ENCODE measurements at regions not wholly inside any gene's neighbourhood (a gene's known extent, or its start where the extent isn't known, plus 50 kb on each side); places are given as distances from the start of the nearest gene placed in this dataset.
"Not testable (repeated sequence)": the region's sequence is repeated elsewhere in the genome, so short reads cannot be mapped to it uniquely, and the experiment has no call there.

- not testable (repeated sequence) for DNase-seq
Measured at GRCh38 chr2:37759989-37760388, 88.5 kb upstream of the CDC42EP3 start.

GRCh38 chr2:37760471-37760870 is 89.0 kb upstream of the CDC42EP3 start:
- no peak for DNase-seq

DNA sequence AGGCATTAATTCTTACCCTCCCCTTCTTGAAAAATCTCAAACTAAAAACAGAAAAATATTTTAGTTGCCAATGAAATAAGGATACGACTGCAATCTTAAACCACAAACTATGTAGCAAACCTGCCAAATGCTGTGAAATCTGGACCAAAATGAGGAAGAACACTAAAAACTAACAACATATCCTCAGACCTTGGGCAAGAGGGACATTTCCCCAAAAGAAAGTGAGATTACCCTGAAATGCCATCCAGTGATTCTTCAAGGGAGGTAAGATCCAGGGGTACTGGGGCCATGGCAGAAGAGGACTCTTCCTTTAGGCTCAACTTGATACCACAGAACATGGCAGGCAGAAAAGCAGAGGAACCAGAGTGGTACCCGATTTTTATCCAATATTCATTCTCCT is 90.8 kb upstream of the CDC42EP3 start:
- DNase-seq: peak; percentile 68

DNA sequence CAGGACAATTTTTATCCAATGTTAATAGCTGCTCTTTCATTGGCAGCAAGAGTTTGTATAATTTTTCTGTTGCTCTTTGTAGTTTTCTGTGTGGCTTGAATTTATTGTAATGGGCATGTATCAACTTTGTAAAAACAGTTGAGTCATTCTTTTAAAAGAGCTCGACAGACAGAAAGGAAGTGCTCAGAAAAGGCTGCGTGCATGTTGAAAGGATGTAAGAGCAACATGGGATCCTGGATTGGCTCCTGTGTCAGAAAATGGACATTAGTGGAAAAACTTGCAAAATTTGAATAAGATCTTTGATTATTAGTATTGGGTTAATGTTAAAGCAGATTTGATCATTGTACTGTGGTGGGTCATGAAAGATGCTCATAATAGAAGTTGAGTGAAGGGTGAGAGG is 93.3 kb upstream of the CDC42EP3 start:
- DNase-seq: peak; percentile 36

- DNase-seq: peak; percentile 38
Measured at GRCh38 chr2:37766106-37766505, 94.7 kb upstream of the CDC42EP3 start.

- DNase-seq: no peak
Measured at GRCh38 chr2:37767046-37767445, 95.6 kb upstream of the CDC42EP3 start.

DNA sequence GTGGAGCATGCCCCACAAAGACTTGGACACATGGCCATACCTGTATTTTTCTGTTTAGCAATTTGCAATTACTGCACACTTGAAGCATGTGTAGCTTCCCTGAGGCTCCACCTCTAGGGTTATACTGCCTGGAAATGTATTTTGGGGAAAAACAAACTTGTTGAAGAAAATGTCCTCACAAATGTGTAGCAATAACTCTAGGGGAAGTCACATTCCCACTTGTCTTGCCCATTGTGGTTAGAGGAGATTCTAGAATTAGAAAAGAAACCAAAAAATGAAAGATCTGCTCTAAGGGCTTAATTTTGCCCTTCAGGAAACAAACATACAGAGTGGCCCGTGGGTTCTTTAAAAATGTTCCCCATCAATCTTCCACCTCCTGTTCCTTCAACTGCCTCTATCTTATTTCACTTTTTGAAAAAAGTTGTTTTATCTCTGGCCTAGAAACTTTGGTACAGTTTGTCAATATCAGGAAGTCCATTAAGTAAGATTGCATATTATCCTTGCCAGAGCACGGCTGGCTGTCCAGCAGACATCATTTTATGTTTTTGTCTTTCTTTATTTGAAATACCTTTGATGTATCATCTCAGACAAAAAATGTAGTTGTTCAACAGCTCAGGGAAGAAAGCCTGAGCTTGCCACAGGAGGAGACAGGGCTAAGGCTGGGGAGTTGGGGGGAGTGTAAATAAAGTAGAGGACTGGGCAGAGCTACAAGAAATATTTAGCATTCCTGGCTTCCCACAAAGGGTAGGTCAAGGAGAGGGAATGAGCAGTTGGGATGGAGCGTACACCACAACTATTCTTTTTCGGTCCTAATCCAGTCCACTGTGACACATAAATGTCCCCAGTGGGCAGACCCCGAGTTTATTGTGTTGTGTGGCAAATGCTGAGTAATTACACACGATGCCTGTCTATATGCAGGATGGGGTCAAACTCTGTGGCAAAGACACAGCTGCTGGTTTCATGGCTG is 96.8 kb upstream of the CDC42EP3 start:
- peak; percentile 73 for DNase-seq

DNA sequence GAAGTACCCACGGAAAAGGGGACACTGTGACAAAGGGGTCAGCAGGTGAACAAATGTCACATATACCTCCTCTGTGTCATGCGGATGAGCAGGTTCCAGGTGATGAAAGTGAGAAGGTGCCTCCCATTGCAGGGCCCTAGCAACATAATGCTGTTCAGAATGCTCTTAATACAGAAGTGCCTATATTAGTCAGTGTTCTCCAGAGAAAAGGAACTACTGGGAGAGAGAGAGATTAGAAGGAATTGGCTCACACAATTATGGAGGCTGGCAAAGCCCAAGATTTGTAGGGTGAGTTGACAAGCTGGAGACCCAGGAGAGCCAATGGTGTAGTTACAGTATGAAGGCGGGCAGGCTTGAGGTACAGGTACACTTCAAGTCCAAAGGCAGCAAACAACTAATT is 98.1 kb upstream of the CDC42EP3 start:
- DNase-seq: peak; percentile 50

DNA sequence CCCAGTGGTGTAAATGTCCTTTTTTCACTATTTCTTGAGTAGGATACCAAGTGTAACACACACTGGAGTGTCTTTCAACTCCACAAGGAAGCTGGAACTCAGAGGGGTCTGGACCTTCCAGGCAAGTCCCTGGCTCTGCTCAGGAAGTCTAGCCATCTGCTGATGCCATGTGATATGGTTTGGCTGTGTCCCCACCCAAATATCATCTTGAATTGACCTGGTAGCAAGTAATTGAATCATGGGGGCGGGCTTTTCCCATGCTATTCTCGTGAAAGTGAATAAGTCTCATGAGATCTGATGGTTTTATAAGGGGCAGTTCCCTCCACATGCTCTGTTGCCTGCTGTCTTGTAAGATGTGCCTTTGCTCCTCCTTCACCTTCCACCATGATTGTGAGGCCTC is 99.4 kb upstream of the CDC42EP3 start:
- no peak for DNase-seq

GRCh38 chr2:37771600-37772088 is 100.2 kb upstream of the CDC42EP3 start:
- DNase-seq: no peak

GRCh38 chr2:37773371-37774130 is 102.1 kb upstream of the CDC42EP3 start:
- DNase-seq: no peak

DNA sequence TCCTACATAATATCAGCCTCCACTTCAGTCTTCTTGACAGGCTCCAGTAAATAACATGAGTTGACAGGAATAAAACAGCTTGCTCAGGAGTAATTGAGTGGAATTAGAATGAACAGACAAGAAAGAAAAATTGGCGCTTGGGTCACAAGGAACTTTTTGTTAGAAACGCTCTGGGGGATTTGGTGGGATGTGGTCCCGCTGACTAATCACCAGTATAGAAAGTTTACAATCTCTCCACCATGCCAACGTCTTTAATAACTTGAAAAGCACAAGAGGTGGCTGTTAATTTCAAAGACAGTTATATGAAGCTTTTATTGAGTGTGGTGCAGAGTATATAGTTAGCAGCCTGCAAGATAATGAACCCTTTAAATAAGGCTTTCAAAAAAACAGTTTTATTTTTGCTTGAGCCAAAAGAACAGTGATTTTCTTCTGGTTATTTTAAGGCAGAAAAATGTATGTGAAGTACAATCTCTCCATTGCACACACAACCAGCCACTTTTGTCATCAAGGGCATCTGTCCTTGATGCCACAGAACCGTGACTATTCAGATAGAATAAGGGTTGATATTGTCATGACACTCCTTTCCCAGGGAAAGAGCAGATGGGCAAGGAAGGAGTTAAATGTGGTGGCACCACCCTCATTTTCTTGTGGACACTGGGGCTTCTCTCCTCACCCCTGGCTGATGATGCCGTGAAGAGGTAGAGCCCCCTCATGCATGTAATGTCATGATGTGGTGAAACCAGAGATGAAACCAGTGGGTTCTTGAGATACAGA is 102.9 kb upstream of the CDC42EP3 start:
- DNase-seq: not testable (repeated sequence)

GRCh38 chr2:37774976-37775907 is 103.8 kb upstream of the CDC42EP3 start:
- DNase-seq: no peak

DNA sequence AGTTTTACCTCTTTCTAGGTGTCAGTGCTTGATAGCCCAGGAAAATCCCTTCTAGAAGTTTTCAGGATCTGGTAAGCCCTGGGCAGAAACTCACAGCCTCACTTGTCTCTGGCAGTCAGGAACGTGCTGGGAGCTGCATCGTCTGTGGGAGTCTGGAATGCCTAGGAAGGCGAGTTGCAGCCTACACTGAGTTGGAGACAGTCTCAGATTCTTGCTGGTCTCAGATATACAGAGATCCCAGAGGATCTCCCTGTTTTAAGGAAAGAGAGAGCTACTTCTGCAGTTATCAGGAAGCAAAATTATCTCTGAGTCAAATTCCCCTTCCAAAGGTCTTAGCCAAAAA is 104.4 kb upstream of the CDC42EP3 start:
- DNase-seq: no peak

- no peak for DNase-seq
Measured at GRCh38 chr2:37776487-37776886, 105.0 kb upstream of the CDC42EP3 start.

DNA sequence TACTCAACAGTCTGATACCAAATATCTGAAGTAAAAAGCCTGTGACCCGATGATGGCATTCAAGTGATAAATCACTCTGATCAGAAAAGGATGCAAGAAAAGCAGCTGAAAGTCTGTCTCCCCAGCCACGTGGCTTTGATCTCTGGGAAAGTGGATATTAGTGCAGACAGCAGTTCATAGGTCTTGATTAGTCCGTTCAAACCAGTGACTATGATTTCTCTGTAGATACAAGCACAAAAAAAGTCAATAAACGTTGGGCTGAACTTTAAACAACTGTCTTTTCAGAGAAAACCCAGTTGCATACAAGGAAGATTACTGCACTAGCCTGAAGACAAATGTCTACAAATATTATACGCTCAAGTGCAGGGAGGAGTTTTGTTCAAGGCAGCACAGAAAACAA is 107.7 kb upstream of the CDC42EP3 start:
- DNase-seq: no peak

- DNase-seq: no peak
Measured at GRCh38 chr2:37779611-37780386, 108.4 kb upstream of the CDC42EP3 start.

- no peak for DNase-seq
Measured at GRCh38 chr2:37780387-37780676, 108.9 kb upstream of the CDC42EP3 start.

- DNase-seq: no peak
Measured at GRCh38 chr2:37781028-37781427, 109.6 kb upstream of the CDC42EP3 start.

GRCh38 chr2:37782155-37782673 is 110.8 kb upstream of the CDC42EP3 start:
- no peak for DNase-seq

DNA sequence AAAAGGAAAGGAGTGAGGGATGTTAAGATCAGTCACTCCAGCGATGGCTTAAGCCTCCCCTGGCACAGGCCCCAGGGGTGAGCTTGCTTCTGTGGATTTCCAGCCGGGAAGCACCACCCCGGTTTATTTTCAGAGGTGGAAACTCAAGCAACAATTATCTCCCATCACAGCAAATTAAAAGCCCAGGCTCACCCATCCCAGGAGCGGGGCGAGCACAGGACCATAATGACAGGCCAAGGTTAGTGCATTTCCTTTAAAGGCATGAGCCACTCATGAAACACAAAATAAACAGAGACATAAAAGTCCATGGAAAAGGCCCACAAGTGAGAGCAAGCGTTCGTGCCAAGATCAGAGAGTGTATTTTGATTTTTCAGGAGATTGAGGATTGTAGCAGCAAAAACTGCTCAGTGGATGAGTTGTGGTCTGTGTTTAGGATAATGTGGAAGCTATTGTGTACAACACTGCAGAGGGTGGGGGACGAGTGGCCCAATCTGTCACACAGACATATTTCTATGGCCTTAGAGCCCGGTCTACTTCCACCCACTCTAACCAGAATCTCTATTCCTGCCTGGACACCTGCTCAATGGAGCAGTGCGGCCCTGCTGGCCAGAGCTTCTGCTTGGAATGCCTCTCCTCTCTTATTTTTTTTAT is 111.4 kb upstream of the CDC42EP3 start:
- DNase-seq: no peak
